Endothelial cell of umbilical vein (primary cell): ENCODE measurements at regions not wholly inside any gene's neighbourhood (a gene's known extent, or its start where the extent isn't known, plus 50 kb on each side); places are given as distances from the start of the nearest gene placed in this dataset.

Source experiments
- BruUV-seq: library from RNA; stranded (reverse); fragments of 400-500 nt; replicated peaks from 2 replicates; lab custom pipeline; 2021; lab: Mats Ljungman, UMichigan
- CTCF ChIA-PET: fragments of 300-600, 350-600 bp; sonication (Branson Sonifier 250); formaldehyde crosslinking; loops from one replicate; lab custom pipeline; 2021; ENCODE audit warnings: antibody characterized with exemption, inconsistent platforms; lab: Charles Lee
- POLR2A ChIA-PET: fragments of 300-600, 350-600 bp; sonication (Branson Sonifier 250); formaldehyde crosslinking; loops from one replicate; lab custom pipeline; 2021; ENCODE audit warnings: antibody characterized with exemption, inconsistent platforms; lab: Charles Lee
- DNase-seq: peaks from one replicate; pipeline ENCODE4 v3.0.0-alpha.2; 2011; ENCODE audit warnings: low read depth, low spot score
- FAIRE-seq: peaks from 2 replicates; lab custom pipeline; 2011; peaks lifted over from hg19 to GRCh38; lab: Jason Lieb, UNC
- H2AFZ ChIP-seq: 2 replicates; pipeline ENCODE4 v1.6.0; 2012; ENCODE audit warnings: low read depth, low read length, control low read depth, inconsistent platforms
- H3K27ac ChIP-seq: 2 replicates; pipeline ENCODE4 v1.5.1; 2011; ENCODE audit warnings: low read depth, mild to moderate bottlenecking, control low read depth, low read length, moderate library complexity; ENCODE audit not compliant: insufficient read depth
- H3K27me3 ChIP-seq, 2 experiments: 2 replicates each; pipeline versions ENCODE4 v1.6.0 to v1.6.1; 2011; ENCODE audit warnings: low read length in 2 of 2, mixed read lengths in 1 of 2; ENCODE audit not compliant: control insufficient read depth in 2 of 2, insufficient read depth in 2 of 2
- H3K36me3 ChIP-seq, 2 experiments: 2 replicates in 1 of 2; 3 replicates in 1 of 2; pipeline ENCODE4 v1.5.1; 2011; ENCODE audit warnings: low read length in 2 of 2, mild to moderate bottlenecking in 1 of 2, moderate library complexity in 1 of 2; ENCODE audit not compliant: control insufficient read depth in 2 of 2, insufficient read depth in 2 of 2; ENCODE audit errors: extremely low read depth in 1 of 2
- H3K4me1 ChIP-seq: 3 replicates; pipeline ENCODE4 v1.5.1; 2011; ENCODE audit warnings: mild to moderate bottlenecking, low read length; ENCODE audit not compliant: control insufficient read depth, insufficient read depth; ENCODE audit errors: extremely low read depth
- H3K4me2 ChIP-seq: 2 replicates; pipeline ENCODE4 v1.6.1; 2011; ENCODE audit warnings: low read length, control low read depth, mixed read lengths; ENCODE audit not compliant: insufficient read depth
- H3K4me3 ChIP-seq, 3 experiments: fragments of 200-600 bp in 1 of 3; sonication (generic), shearing (Covaris generic) in 1 of 3; replicated peaks in 1 of 3; 2 replicates each; pipeline ENCODE4 v1.5.1; 2011 to 2016; ENCODE audit warnings: control low read depth in 3 of 3, low read length in 3 of 3, mild to moderate bottlenecking in 2 of 3, inconsistent platforms in 1 of 3, low read depth in 1 of 3, moderate library complexity in 1 of 3; ENCODE audit not compliant: insufficient read depth in 1 of 3
- H3K79me2 ChIP-seq: 2 replicates; pipeline ENCODE4 v1.6.0; 2012; ENCODE audit warnings: low read length, inconsistent platforms; ENCODE audit not compliant: control insufficient read depth, insufficient read depth
- H3K9ac ChIP-seq: replicated peaks from 2 replicates; pipeline ENCODE3; 2011; ENCODE audit warnings: low read length, control low read depth; ENCODE audit not compliant: insufficient read depth; ENCODE audit errors: extremely low read depth
- H3K9me1 ChIP-seq: replicated peaks from 3 replicates; pipeline ENCODE4 v1.6.0; 2011; ENCODE audit warnings: mild to moderate bottlenecking, low read length; ENCODE audit not compliant: control insufficient read depth, insufficient read depth; ENCODE audit errors: extremely low read depth
- H3K9me3 ChIP-seq: replicated peaks from 2 replicates; pipeline ENCODE4 v1.5.1; 2012; ENCODE audit warnings: low read length, inconsistent platforms; ENCODE audit not compliant: control insufficient read depth, insufficient read depth
- H4K20me1 ChIP-seq: replicated peaks from 2 replicates; pipeline ENCODE3; 2011; ENCODE audit warnings: mild to moderate bottlenecking, low read length; ENCODE audit not compliant: control insufficient read depth, insufficient read depth; ENCODE audit errors: extremely low read depth
- EZH2 ChIP-seq: IDR thresholded peaks from 2 replicates; pipeline ENCODE4 v1.6.1; 2012; ENCODE audit warnings: borderline replicate concordance, low read depth, mild to moderate bottlenecking, moderate library complexity, low read length, inconsistent platforms; ENCODE audit not compliant: severe bottlenecking
- FOS ChIP-seq: IDR thresholded peaks from 2 replicates; pipeline ENCODE4 v1.6.1; 2011; ENCODE audit warnings: mild to moderate bottlenecking, low read length, moderate library complexity, borderline replicate concordance; ENCODE audit not compliant: insufficient read depth
- GATA2 ChIP-seq: IDR thresholded peaks from 2 replicates; pipeline ENCODE4 v1.7.0; 2011; ENCODE audit warnings: low read depth, mild to moderate bottlenecking, moderate library complexity, mixed read lengths, low read length; ENCODE audit not compliant: insufficient read length, insufficient read depth
- JUN ChIP-seq: IDR thresholded peaks from 2 replicates; pipeline ENCODE4 v1.6.1; 2011; ENCODE audit warnings: borderline replicate concordance, low read depth; ENCODE audit not compliant: insufficient read length, insufficient read depth
- MYC ChIP-seq: IDR thresholded peaks from one replicate; pipeline ENCODE4 v1.6.1; 2011; ENCODE audit warnings: mild to moderate bottlenecking, low read depth, low read length
- POLR2A ChIP-seq: IDR thresholded peaks from 2 replicates; pipeline ENCODE4 v1.6.1; 2012; ENCODE audit warnings: low read depth, mild to moderate bottlenecking, control low read depth, low read length
- POLR2AphosphoS5 ChIP-seq: IDR thresholded peaks from 2 replicates; pipeline ENCODE4 v1.6.1; 2012; ENCODE audit warnings: low read depth, mild to moderate bottlenecking, control low read depth, low read length, moderate library complexity; ENCODE audit not compliant: insufficient read depth
- dilution Hi-C: fragments of 300-500 bp; cut with MboI; formaldehyde crosslinking; loops from one replicate; pipeline ENCODE4 v1.15.0; 2019; ENCODE audit warnings: low sequenced_read_pairs; ENCODE audit not compliant: extremely low pct_ligation_motif_present
- intact Hi-C: fragments of 100-400 bp; cut with micrococcal nuclease; formaldehyde crosslinking; loops from one replicate; pipeline ENCODE4 v1.10.0; 2022
- TF ChIP-seq, protein P1 (sequence below), 2 donors: IDR thresholded peaks; 1 replicate in 1 of 2; 2 replicates in 1 of 2; pipeline ENCODE4 v1.5.1; 2011; ENCODE audit warnings: low read length in 2 of 2, mild to moderate bottlenecking in 2 of 2, moderate library complexity in 2 of 2, control low read depth in 1 of 2, inconsistent platforms in 1 of 2, low read depth in 1 of 2; ENCODE audit not compliant: insufficient read depth in 1 of 2; ENCODE audit errors: extremely low read depth in 1 of 2
- TF ChIP-seq, protein P2 (sequence below): IDR thresholded peaks from 2 replicates; pipeline ENCODE4 v1.6.1; 2011; ENCODE audit not compliant: insufficient read depth, insufficient read length

DNA sequence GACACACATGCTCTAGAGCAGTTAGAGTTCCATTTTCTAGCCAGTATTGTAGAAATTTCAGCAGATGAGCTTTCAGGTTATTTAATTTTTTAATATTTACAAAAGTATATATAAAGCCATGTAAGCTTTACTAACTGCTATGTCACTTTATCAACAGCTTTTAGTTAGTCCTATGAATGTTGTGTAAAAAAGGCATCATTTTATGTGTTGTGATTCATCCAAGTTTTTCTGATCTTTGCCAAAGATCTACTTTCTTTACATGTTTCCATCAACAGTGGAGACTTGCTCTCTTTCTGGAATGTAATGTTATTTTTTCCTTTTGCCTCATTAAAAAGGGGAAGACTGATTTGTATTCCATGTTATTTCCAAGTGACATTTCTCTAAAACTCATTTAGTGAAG, 125.2 kb upstream of the TFPI start:
- Histone ChIP-seq H3K4me2 (no peak overlapping the region), H3K9me1 (no peaks in the 10 kb centered on the region), H3K36me3 (no peaks in the 10 kb centered on the region), H4K20me1 (no peaks in the 10 kb centered on the region), H3K9me3 (no peaks in the 10 kb centered on the region), H2AFZ (no peak overlapping the region), H3K9ac (no peak overlapping the region), H3K27ac (no peak overlapping the region), H3K27me3 (no peaks in the 10 kb centered on the region), H3K79me2 (no peaks in the 10 kb centered on the region), H3K4me1 (no peaks in the 10 kb centered on the region), H3K4me3 (no peak overlapping the region)
- no peak for FAIRE-seq
- ChIA-PET POLR2A (no interaction called here), CTCF (no interaction called here)
- dilution Hi-C loops (no loop called here), intact Hi-C loops (no loop called here)
- TF ChIP-seq EZH2 (no peak), GATA2 (no peak), POLR2AphosphoS5 (no peak), POLR2A (no peak), JUN (no peak), FOS (no peak), MYC (no peak)
- TF ChIP-seq, protein P1, sequence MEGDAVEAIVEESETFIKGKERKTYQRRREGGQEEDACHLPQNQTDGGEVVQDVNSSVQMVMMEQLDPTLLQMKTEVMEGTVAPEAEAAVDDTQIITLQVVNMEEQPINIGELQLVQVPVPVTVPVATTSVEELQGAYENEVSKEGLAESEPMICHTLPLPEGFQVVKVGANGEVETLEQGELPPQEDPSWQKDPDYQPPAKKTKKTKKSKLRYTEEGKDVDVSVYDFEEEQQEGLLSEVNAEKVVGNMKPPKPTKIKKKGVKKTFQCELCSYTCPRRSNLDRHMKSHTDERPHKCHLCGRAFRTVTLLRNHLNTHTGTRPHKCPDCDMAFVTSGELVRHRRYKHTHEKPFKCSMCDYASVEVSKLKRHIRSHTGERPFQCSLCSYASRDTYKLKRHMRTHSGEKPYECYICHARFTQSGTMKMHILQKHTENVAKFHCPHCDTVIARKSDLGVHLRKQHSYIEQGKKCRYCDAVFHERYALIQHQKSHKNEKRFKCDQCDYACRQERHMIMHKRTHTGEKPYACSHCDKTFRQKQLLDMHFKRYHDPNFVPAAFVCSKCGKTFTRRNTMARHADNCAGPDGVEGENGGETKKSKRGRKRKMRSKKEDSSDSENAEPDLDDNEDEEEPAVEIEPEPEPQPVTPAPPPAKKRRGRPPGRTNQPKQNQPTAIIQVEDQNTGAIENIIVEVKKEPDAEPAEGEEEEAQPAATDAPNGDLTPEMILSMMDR (IDR thresholded peaks at IDR 0.05; ENCODE audit: extremely low read depth in 1 of 2, insufficient read depth in 1 of 2, low read depth in 1 of 2, low read length in 2 of 2): no peak
- TF ChIP-seq, protein P2, sequence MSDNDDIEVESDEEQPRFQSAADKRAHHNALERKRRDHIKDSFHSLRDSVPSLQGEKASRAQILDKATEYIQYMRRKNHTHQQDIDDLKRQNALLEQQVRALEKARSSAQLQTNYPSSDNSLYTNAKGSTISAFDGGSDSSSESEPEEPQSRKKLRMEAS: no peak
- no TSS peak for BruUV-seq
- no peak for DNase-seq
